Activated T-helper 2 cell treated with anti-CD3 and anti-CD28 coated beads, Interferon-gamma antibody, Interleukin-2, Interleukin-4, amounts not matched to agents 10 μg/mL and 5 μg/mL and 100 μg/mL, durations not matched to agents 14 hours and 24 hours and 36 hours (primary cell): ENCODE measurements at regions not wholly inside any gene's neighbourhood (a gene's known extent, or its start where the extent isn't known, plus 50 kb on each side); places are given as distances from the start of the nearest gene placed in this dataset.
"Not testable (repeated sequence)": the region's sequence is repeated elsewhere in the genome, so short reads cannot be mapped to it uniquely, and the experiment has no call there.

Source experiments
- DNase-seq: peaks from one replicate; pipeline ENCODE4 v3.0.0; 2021; ENCODE audit warnings: low spot score
- H3K27ac Mint-ChIP-seq: one replicate; pipeline ENCODE4 v1.8.0; 2021; ENCODE audit warnings: mixed read lengths
- H3K27me3 Mint-ChIP-seq: one replicate; pipeline ENCODE4 v1.8.0; 2021; ENCODE audit warnings: low read depth, mixed read lengths
- H3K36me3 Mint-ChIP-seq: one replicate; pipeline ENCODE4 v1.8.0; 2021; ENCODE audit warnings: low read depth, mixed read lengths
- H3K4me1 Mint-ChIP-seq: one replicate; pipeline ENCODE4 v1.8.0; 2021; ENCODE audit warnings: low read depth, mixed read lengths
- H3K4me3 Mint-ChIP-seq: one replicate; pipeline ENCODE4 v1.8.0; 2021; ENCODE audit warnings: low read depth, mild to moderate bottlenecking, moderate library complexity, mixed read lengths
- H3K9me3 Mint-ChIP-seq: one replicate; pipeline ENCODE4 v1.8.0; 2021; ENCODE audit warnings: mixed read lengths
- intact Hi-C: fragments of 100-400 bp; cut with micrococcal nuclease; formaldehyde crosslinking; loops from one replicate; pipeline ENCODE4 v1.15.1; 2023

DNA sequence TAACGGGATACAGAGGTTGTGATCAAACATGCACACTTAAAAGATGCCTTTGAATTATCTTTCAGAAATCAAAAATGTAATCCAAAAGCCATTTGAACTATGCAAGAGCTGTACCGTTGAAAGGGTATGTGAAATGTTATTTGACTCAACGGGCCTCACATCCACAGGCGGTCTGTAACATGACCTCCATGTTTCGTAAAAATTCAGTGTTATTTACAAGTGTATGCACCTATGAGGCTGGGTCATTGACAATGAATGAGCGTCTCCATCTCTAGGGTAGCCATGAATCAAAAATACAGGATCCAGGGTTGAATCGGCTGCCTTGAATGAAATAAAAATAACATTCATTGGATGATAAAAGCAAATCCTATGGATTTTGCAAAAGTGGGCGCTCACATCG lies 100.1 kb downstream of the CRLF2 start:
- no peak for DNase-seq
- peaks cover 9% of the 10 kb centered on the region for H3K27me3 Mint-ChIP-seq
- no peak overlapping the region for H3K4me3 Mint-ChIP-seq
- intact Hi-C loops, result no loop called here
- no peak overlapping the region for H3K27ac Mint-ChIP-seq
- H3K36me3 Mint-ChIP-seq, result no peaks in the 10 kb centered on the region
- peaks cover 10% of the 10 kb centered on the region for H3K9me3 Mint-ChIP-seq
- peaks cover 2% of the 10 kb centered on the region for H3K4me1 Mint-ChIP-seq

DNA sequence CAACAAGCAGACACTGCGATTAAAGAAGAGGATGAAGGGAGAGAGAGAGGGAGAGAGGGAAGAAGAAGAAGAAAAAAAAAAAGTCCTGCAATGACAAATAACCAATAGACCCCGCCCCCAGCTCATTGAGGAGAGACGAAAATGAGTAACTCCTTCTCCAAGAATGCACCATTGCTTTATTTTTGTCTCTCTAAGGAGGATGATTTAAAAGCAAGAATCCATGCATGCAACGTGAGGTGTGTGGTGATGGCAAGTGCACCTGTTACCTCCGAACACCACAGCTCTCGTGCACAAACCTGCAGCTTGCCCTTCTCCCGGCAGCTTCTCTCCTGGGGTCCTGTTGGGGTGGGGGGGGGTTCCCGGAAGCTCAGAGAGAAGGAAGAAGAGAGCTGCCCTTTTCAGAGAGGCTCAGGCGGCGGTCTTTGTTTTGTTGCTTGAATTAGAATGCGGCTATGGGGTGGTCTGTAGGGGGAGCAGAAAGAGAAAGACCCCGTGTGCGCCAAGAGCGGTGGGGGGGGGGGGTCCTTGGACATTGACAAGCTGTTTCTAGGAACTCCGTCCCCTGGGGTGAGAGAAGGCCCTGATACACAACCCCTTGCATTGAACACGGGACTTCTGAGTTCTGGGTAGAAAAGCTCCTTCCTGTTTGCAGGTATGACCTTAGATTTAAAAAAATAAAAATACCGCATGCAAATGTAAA lies 100.7 kb downstream of the CRLF2 start:
- DNase-seq, result no peak
- Mint-ChIP-seq H3K4me3 (no peak overlapping the region), H3K27me3 (peaks cover 9% of the 10 kb centered on the region), H3K27ac (no peak overlapping the region), H3K9me3 (peaks cover 10% of the 10 kb centered on the region), H3K4me1 (peaks cover 2% of the 10 kb centered on the region), H3K36me3 (no peaks in the 10 kb centered on the region)
- intact Hi-C loops, result no loop called here

DNA sequence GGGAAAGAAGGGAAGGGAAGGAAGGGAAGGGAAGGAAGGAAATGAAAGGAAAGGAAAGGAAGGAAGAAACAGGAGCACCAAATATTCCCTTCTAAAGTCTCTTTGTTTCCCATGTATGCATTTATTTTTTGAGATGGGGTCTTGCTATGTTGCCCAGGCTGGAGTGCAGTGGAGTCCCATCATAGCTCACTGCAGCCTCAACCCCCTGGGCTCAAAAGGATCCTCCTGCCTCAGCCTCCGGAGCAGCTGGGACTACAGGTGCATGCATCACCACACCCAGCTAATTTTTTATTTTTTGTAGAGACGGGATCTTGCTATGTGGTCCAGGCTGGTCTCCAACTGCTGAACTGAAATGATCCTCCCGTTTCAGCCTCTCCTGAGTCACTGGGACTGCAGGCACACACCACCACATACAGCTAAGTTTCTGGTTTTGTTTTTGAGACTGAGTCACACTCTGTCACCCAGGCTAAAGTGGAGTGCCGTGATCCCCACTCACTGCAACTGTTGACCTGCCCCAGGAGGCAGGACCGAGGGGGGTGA lies 102.8 kb downstream of the CRLF2 start:
- Mint-ChIP-seq H3K36me3 (no peaks in the 10 kb centered on the region), H3K4me1 (peaks cover 2% of the 10 kb centered on the region), H3K4me3 (no peak overlapping the region), H3K27me3 (peaks cover 12% of the 10 kb centered on the region), H3K27ac (no peak overlapping the region), H3K9me3 (peaks cover 10% of the 10 kb centered on the region)
- no peak for DNase-seq
- intact Hi-C loops, result no loop called here

DNA sequence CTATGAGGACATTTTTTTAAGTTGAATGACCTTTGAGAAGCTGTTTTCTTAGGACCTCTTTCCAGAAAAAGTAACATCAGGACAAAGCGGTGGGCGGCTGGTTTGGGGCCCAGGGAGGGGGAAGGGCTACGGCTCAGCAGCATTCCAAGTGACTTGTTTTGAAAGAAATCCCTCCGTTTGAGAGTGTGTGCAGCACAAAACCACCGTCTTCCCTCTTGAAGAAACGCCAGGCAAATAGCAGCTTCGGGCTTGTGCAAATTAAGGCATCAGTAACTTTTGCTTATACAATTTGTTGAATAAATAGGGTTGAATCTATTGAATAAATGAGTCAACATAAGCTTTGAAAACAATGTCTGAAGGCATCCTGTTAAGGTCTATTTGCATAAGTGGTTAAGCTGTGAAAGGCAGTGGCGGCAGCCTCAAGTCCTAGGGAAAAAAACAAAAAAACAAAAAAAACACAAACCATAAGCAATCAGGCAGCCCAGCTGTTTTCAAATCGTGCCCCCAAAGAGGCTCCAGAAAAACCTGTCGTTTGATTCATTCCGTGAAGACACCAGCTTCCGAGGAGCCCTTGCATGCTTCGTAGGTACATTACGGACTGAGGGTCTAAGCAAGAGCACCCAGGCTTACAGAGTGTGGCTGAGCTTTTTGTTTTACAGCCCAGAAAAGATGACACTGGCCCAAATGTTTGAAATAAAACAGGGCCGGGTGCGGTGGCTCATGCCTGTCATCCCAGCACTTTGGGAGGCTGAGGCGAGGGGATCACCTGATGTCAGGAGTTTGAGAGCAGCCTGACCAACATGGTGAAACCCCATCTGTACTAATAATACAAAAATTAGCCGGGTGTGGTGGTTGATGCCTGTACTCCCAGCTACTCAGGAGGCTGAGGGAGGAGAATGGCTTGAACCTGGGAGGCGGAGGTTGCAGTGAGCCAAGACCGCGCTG lies 103.7 kb downstream of the CRLF2 start:
- no peaks in the 10 kb centered on the region for H3K36me3 Mint-ChIP-seq
- H3K27ac Mint-ChIP-seq, result no peak overlapping the region
- no peak for DNase-seq
- peaks cover 12% of the 10 kb centered on the region for H3K27me3 Mint-ChIP-seq
- H3K9me3 Mint-ChIP-seq, result peaks cover 10% of the 10 kb centered on the region
- H3K4me3 Mint-ChIP-seq, result no peak overlapping the region
- peaks cover 2% of the 10 kb centered on the region for H3K4me1 Mint-ChIP-seq
- intact Hi-C loops, result no loop called here

DNA sequence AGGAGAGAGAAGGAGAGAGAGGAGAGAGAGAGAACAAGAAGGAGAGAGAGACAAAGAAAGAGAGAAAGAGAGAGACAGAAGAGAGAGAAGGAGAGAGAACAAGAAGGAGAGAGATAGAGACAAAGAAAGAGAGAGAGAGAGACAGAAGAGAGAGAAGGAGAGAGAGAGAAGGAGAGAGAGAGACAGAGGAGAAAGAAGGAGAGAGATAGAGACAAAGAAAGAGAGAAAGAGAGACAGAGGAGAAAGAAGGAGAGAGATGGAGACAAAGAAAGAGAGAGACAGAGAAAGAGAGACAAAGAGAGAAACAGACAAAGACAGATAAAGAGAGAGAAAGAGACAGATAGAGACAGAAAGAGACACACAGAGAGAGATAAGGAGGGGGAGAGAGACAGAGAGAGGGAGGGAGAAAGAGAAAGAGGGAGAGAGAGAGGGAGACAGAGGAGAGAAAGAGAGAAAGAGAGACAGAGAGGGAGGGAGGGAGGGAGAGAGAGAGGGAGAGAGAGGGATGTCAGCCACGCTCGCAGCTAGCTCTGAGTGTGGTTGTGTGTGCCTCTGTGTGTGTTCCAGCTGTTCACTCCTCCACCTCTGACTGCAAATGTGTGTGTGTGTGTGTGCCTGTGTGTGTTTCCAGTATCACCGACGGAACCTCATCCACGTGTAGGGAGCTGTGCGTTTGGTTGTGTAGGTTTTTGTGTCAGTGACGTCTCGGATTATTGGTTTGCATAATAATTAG lies 105.8 kb downstream of the CRLF2 start:
- Mint-ChIP-seq H3K4me1 (peaks cover 2% of the 10 kb centered on the region), H3K27ac (no peak overlapping the region), H3K27me3 (peaks cover 9% of the 10 kb centered on the region), H3K36me3 (no peaks in the 10 kb centered on the region), H3K9me3 (peaks cover 10% of the 10 kb centered on the region), H3K4me3 (no peak overlapping the region)
- DNase-seq, result no peak
- intact Hi-C loops, result no loop called here

DNA sequence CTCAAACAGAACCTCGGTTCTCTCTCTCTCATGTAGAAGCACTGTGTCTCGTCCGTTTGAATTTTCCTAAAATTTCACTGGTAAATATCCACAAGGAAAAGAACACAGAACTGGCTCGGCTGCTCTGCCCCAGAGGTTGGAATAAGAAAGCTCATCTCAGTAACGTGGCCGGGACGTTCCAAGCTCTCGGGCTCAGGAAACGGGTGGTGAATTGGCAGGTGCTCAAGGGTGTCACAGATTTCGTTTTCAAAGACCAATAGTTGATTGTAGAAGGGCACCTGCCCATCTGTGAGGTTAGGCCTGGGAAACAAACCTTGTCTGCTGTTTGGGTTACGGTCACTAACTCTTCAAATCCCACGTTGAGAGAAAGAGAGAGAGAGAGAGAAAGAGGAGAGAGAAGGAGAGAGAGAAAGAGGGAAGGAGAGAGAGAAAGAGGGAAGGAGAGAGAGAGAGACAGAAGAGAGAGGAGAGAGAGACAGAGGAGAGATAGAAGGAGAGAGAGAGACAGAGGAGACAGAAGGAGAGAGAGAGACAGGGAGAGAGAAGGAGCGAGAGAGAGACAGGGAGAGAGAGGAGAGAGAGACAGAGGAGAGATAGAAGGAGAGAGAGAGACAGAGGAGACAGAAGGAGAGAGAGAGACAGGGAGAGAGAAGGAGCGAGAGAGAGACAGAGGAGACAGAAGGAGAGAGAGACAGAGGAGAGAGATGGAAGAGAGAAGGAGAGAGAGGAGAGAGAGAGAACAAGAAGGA lies 106.6 kb downstream of the CRLF2 start:
- H3K9me3 Mint-ChIP-seq, result peaks cover 9% of the 10 kb centered on the region
- no peaks in the 10 kb centered on the region for H3K4me1 Mint-ChIP-seq
- H3K27me3 Mint-ChIP-seq, result peaks cover 8% of the 10 kb centered on the region
- intact Hi-C loops, result no loop called here
- no peak for DNase-seq
- no peak overlapping the region for H3K4me3 Mint-ChIP-seq
- no peaks in the 10 kb centered on the region for H3K36me3 Mint-ChIP-seq
- H3K27ac Mint-ChIP-seq, result no peak overlapping the region

DNA sequence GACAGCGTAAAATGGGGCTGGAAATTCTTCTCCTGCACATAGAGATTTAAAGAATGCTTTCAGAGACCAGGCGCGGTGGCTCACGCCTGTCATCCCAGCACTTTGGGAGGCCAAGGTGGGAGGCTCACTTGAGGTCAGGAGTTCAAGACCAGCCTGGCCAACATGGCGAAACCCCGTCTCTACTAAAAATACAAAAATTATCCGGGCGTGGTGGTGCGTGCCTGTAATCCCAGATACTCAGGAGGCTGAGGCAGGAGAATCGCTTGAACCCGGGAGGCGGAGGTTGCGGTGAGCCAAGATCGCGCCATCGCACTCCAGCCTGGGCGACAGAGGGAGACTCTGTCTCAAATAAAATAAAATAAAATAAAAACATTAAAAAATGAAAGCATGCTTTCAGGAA lies 107.4 kb downstream of the CRLF2 start:
- intact Hi-C loops, H3K9me3 Mint-ChIP-seq, H3K4me3 Mint-ChIP-seq, H3K27me3 Mint-ChIP-seq, DNase-seq, H3K36me3 Mint-ChIP-seq, H3K4me1 Mint-ChIP-seq, H3K27ac Mint-ChIP-seq: not testable (repeated sequence)

DNA sequence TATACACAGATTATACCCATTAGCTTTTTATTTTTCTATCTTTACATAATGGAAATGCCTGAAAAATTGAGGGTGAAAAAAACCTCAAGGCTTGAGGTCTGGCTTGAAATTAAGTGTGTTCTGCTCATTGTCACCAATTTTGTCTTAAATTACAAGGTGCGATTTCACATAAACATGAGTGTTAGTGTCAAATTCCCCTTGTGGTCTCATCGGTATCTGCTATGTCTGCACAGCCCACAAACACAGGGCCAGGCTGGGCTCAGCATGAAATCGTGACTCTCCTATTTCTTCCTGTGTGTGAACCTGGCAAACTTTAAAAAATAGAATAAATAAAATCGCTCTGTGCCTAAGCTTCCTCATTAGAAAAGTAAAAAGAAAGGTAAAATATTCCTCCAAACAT lies 109.1 kb downstream of the CRLF2 start:
- intact Hi-C loops, result no loop called here
- H3K9me3 Mint-ChIP-seq, result no peaks in the 10 kb centered on the region
- no peak for DNase-seq
- no peak overlapping the region for H3K27ac Mint-ChIP-seq
- H3K4me1 Mint-ChIP-seq, result no peaks in the 10 kb centered on the region
- no peaks in the 10 kb centered on the region for H3K36me3 Mint-ChIP-seq
- H3K4me3 Mint-ChIP-seq, result no peak overlapping the region
- H3K27me3 Mint-ChIP-seq, result peaks cover 5% of the 10 kb centered on the region

DNA sequence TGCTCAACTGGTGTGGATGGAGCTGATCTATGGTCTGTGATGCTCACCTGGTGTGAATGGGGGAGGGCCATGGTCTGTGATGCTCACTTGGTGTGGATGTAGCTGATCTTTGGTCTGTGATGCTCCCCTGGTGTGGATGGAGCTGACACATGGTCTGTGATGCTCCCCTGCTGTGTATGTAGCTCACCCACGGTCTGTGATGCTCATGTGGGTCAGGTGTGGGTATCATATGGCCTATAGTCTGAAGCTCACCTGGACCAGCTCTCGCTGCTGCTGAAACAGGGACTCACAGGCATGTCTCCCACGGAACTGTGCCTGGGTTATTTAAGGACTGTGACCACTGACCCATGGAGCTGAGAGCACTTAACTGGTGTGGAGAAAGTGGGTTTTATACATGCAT lies 109.7 kb downstream of the CRLF2 start:
- no peak overlapping the region for H3K4me3 Mint-ChIP-seq
- peaks cover 5% of the 10 kb centered on the region for H3K27me3 Mint-ChIP-seq
- no peak overlapping the region for H3K27ac Mint-ChIP-seq
- intact Hi-C loops, result no loop called here
- DNase-seq, result no peak
- no peaks in the 10 kb centered on the region for H3K9me3 Mint-ChIP-seq
- no peaks in the 10 kb centered on the region for H3K4me1 Mint-ChIP-seq
- no peaks in the 10 kb centered on the region for H3K36me3 Mint-ChIP-seq

DNA sequence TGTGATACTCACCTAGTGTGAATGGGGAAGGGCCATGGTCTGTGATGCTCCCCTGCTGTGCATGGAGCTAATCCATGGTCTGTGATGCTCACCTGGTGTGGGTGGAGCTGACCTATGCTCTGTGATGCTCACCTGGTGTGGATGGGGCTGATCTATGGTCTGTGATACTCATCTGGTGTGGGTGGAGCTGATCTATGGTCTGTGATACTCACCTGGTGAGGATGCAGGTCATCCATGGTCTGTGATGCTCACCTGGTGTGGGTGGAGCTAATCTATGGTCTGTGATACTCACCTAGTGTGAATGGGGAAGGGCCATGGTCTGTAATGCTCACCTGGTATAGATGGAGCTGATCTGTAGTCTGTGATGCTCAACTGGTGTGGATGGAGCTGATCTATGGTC lies 110.2 kb downstream of the CRLF2 start:
- DNase-seq, H3K36me3 Mint-ChIP-seq, H3K4me3 Mint-ChIP-seq, H3K9me3 Mint-ChIP-seq, H3K4me1 Mint-ChIP-seq, intact Hi-C loops, H3K27ac Mint-ChIP-seq, H3K27me3 Mint-ChIP-seq: not testable (repeated sequence)

DNA sequence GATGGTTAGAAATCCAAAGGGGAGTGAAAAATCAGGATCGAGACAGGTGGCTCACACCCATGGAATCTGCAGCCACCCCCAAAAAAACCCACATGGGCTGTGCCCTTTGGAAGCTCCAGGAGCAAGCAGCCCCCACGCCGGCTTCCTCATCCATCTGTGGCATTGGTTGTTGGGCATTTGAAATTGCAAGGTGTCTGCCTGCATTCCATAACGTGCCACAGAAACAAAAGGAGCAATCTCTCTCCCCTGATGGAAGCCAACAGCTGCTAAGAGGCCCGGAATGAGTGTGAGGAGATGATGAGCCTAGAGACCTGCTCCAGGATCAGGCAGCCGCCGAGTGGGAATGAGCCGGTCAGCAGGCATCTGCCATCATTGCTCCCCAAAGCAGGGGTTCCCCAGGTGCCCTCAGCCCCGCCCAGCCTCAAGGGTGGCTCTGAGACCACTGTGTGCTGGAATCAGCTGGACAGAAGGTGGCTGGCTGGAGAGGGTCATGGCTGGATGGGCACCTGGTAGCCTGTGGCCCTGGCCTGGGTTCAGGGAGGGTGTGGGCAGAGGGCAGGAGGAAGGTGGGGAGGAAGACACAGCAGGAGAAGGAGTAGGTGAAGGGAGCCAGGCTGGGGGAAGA lies 113.2 kb downstream of the CRLF2 start:
- H3K4me1 Mint-ChIP-seq, result no peaks in the 10 kb centered on the region
- peaks cover 7% of the 10 kb centered on the region for H3K9me3 Mint-ChIP-seq
- H3K4me3 Mint-ChIP-seq, result no peak overlapping the region
- intact Hi-C loops, result no loop called here
- no peak for DNase-seq
- H3K27ac Mint-ChIP-seq, result no peak overlapping the region
- no peaks in the 10 kb centered on the region for H3K36me3 Mint-ChIP-seq
- H3K27me3 Mint-ChIP-seq, result peaks cover 2% of the 10 kb centered on the region

DNA sequence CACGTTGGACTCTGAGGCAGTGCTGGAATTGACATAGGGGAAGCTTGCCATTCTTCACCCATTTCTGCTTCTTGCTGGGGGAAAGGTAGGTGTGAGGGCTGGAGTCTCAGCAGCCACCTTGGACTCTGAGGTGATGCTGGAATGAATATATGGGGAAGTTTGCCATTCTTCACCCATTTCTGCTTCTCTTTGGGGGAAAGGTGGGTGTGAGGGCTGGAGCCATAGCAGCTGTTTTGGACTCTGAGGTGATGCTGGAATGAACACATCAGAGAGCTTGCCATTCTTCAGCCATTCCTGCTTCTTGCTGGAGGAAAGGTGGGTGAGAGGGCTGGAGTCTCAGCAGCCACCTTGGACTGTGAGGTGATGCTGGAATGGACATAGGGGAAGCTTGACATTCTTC lies 115.1 kb downstream of the CRLF2 start:
- H3K4me3 Mint-ChIP-seq, result no peak overlapping the region
- peaks cover 7% of the 10 kb centered on the region for H3K9me3 Mint-ChIP-seq
- peaks cover 2% of the 10 kb centered on the region for H3K27me3 Mint-ChIP-seq
- H3K27ac Mint-ChIP-seq, result no peak overlapping the region
- peaks cover 8% of the 10 kb centered on the region for H3K4me1 Mint-ChIP-seq
- no peak for DNase-seq
- intact Hi-C loops, result no loop called here
- H3K36me3 Mint-ChIP-seq, result no peaks in the 10 kb centered on the region
